Smooth muscle cell of the brain vasculature (primary cell): ENCODE measurements at regions not wholly inside any gene's neighbourhood (a gene's known extent, or its start where the extent isn't known, plus 50 kb on each side); places are given as distances from the start of the nearest gene placed in this dataset.
A peak's percentile ranks its signal among the peaks of the same experiment; 100 is the strongest.
"Not testable (repeated sequence)": the region's sequence is repeated elsewhere in the genome, so short reads cannot be mapped to it uniquely, and the experiment has no call there.

Experiments used
- DNase-seq: peaks from one replicate; pipeline ENCODE4 v3.0.0-alpha.2; 2012; ENCODE audit warnings: low read depth, low spot score

DNA sequence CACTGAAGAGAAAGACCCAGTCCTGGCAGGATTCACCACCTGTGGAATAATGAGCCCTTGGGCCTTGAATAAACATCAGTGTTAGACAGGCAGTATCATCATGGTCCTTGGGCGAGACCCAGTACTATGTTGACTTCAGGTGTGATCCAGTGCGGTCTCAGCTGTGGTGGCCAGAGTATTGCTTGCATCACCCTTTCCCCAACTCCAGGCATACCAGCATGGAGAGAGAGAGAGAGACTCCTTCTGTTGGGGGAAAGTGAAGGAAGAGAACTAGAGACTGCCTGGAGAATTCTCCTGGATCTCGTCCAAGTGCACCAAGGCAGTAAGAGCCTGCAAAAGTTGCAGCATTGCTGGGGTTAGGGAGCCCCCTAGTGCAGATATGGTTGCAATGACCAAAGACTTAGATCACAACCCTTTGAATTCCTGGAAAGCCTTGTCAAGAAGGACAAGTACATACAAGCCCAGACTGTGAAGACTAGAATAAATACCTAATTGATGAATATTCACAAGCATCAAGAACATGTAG is 61.1 kb upstream of the VAMP7 start:
- peak; percentile 55 for DNase-seq

DNA sequence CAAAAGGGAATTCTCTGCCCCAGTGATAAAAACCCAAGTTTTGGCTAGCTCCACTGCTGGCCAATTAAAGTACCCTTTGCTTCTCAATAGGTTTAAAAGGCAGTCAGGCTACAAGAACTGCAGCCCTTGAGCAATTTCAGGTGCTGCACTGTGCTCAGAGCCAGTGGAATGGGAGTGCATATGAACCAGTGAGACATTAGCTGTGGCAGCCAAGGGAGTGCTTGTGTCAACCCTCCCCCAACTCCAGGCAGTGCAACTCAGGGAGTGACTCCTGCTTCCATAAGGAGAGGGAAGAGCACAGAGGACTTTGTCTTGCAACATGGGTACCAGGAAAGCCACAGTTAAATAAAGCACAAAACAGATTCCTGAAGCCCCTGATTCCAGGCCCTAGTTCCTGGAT is 61.6 kb upstream of the VAMP7 start:
- DNase-seq: no peak

DNA sequence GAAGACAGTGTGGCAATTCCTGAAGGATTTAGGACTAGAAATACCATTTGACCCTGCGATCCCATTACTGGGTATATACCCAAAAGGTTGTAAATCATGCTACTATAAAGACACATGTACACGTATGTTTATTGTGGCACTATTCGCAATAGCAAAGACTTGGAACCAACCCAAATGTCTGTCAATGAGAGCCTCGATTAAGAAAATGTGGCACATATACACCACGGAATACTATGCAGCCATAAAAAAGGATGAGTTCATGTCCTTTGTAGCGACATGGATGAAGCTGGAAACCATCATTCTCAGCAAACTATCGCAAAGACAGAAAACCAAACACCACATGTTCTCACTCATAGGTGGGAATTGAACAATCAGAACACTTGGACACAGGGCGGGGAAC is 66.8 kb upstream of the VAMP7 start:
- DNase-seq: not testable (repeated sequence)

DNA sequence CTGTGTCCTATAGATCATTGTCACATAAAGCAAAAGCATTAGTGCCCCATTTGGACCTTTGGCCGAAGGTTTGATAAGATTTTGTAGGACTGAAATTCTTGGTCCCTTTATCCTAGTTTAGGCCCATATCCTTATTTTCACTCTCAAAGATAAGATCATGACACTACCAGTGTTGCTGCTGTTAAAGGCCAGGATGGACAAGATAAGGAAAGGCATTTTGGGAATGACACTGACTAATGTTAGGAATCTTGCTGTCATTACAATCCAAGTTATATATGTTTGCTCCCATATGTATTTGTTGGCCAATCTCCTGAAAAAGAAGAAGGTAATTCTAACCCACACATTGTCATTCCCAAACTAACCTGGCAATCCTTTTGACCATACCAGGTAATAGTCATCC is 101.3 kb upstream of the VAMP7 start:
- no peak for DNase-seq

DNA sequence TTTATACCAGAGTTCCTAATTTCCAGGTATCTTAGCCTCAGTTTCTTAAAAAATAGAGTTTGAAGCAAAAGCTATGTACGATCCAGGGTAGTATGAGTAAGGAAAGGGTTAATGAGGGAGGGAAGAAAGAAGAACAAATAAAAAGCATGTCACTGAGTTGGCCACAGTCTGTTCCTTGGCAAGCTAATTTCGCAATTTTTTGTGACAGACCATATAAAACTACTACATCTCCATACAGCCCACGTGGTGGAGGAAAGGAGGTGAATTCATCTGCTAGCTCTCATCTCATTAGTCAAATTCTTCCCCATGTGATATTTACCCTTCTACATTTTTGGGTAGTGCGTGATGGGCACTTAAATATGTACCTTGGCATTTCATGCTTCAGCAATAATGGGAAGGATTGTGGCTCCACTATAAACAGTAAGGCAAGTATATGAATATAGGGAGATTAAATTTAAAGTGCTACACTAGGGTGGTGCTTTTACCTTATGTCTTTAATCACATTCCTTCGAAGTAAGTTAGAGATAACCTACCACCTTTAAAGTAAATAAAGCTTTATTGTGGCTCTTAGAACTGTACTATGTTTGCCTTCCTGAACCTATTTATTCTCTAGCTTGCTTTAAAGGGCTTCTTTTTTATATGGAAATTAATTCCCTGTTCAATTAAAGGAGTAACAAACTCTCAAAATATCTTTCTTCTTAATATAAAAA is 102.1 kb upstream of the VAMP7 start:
- no peak for DNase-seq

DNA sequence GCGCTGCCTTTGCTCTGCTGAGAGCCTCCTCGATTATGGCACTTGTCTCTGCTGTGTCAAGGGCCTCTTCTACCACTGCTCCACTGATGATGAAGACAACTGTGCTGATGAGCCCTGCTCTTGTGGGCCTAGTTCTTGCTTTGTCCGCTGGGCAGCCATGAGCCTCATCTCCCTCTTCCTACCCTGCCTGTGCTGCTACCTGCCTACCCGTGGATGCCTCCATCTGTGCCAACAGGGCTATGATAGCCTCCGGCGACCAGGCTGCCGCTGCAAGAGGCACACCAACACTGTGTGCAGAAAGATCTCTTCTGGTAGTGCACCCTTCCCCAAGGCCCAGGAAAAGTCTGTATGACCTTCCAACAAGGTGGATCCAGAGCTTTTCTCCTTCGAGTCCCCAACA is 106.8 kb upstream of the VAMP7 start:
- DNase-seq: no peak

DNA sequence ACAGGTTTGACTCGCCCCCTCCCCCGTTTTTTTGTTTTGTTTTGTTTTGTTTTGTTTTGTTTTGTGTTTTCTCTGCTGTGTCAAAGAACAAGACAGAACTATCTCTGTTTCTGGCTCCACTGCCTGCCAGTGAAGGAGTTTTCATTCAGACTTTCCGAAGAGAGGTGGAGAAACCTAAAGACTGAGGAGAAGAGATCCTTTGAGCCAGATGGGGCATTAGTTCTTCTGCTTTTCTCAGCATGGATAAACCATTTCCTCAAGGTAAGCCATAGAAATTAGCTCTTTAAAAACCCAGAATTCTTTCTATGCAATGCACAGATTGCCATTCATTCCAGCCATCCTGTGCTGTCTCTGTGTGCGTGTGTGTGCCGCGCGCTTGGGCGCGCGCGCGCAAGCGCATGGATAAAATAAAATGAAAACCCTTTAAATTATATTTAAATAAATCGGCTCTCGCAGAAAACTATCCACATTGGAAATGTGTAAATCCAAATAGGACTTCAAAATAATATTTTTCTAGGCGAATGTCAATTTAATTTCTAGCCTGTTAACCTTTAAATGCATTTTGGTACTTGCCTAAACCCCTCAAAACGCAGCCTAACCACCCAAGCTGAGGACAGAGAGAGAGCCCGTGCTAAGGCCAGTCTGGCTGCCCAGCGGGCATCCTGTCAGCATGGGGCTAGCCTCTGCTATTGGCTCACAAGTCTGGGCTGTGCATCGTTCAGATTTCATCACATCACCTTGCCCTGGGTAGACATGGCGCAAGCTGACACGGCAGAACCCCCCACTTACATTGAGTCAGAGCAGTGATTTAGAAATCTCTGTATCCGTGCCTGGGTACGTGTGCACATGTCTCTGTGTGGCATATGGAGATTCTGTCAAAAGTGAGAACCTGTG is 113.0 kb upstream of the VAMP7 start:
- DNase-seq: no peak

DNA sequence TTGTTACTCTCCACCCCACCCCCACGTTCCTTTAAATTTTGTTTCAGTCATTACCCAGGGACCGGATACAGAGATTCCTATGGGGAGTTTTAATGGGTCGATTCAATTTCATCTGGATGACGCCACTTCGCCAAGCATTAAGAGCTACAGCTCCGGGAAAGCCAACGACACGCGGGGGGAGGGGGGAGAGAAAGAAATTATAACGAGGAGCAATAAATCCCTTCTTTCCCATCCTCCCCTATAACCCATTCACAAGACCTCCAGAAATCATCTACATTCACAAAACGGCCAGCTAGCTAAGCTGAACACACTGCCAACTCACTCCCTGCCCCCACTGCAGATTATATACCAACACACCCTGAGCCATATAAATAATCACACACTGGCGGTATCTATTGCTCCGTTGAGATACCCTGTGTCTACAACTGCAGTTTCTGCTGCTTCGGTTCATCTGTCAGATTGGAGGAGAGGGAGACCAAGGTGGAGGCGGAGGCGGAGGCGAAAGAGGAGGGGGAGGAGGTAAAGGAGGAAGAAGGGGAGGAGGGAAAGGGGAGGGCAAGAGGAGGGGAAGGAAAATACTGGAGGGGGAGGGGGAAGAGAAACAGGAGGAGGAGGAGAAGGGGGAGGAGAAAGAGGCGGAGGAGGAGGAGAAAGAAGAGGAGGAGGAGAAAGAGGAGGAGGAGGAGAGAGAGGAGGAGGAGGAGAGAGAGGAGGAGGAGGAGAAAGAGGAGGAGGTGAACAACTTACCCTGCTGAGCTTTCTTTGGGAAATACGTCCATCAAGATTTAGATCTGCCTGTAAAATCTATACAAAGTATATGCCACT is 113.9 kb upstream of the VAMP7 start:
- peak; percentile 24 for DNase-seq

DNA sequence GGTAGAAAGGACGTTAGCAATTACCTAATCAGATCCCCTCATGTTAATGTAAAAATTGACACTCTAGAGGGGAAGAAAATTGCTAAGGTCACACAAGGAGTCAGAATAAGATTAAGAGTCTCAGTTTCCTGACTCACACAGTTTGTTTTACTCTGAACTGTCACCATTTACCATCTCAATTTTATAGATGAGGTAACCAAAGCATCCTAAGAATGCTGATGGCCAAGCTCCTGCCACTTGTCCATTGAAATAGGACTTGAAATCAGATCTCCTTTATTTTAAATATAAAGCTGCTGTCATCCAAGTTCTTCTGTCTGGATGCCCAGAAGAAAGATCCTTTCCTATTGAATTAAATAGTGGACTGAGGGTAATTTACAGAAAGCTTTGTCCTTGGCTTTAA is 114.8 kb upstream of the VAMP7 start:
- DNase-seq: no peak

DNA sequence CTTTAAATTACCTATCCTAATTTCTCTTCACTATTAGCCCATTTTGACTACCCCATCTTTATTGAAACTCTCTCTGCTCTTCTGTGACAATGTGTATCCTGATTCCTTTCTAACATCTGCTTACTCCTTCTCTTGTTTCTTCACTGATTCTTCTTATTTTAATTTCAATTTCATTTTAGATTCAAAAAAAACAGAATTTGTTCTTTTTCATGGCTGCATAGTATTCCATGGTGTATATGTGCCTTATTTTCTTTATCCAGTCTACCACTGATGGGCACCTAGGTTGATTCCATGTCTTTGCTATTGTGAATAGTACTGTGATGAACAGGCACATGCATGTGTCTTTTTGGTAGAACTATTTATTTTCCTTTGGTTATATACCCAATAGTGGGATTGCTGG is 120.0 kb upstream of the VAMP7 start:
- no peak for DNase-seq

DNA sequence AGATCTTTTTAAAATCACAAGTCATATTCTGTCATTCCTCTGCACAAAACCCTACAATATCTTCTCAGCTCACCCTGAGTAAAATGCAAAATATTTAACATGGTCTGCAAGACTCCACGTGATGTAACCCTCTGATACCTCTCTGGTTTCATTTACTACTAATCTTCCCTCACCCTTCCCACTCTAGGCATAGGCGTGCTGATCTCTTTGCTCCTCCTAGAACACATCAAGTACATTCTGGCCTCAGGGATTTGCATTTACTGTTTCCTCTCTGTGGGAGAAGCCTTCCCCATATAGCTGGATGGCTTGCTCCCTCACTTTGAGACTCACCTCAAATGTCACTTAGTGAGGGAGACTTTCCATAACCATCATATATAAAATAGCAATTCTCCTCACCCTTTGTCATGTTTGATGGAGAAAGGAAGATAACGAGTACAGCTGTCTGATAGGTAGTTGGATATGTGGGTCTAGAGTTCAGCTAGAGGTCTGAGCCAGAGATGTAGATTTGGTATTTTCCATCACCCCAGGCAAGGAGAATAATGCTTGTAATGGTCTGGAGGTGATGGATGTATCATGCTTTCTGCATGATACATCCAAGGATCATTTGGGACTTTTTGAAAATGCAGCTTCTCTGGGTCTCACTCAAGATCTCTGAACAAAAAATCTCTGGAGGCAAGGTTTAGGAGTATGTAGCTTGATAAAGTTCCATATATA is 123.9 kb upstream of the VAMP7 start:
- no peak for DNase-seq

DNA sequence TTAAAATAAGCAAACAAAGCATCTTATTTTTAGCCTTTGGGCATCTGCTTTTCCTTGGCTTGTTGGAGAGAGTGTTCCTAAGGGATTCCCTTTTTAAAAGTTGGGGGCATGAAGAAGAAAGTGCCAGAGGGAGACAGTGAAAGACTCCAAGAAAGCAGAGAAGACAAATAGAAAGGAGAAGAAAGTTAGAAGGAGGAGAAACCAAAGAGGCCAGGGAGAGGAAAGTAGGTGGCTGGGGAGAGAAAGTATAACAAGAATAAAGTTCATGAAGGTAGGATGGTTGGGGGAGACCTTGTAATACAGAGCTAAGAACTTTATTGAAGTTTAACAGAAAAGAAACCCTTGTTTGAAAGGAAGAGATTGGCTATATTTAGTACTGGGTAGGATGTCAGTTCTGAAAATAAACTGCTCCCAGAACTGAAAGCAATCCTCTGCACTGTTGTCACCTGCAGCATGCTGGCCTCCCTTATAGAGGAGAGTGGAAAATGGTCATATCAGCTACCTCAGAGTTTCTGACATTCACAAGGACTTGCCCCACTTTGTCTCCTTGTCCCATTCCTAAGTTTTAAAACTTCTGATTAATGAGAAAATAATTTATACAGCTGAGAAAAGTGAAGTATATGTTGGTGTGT is 125.3 kb upstream of the VAMP7 start:
- DNase-seq: no peak

DNA sequence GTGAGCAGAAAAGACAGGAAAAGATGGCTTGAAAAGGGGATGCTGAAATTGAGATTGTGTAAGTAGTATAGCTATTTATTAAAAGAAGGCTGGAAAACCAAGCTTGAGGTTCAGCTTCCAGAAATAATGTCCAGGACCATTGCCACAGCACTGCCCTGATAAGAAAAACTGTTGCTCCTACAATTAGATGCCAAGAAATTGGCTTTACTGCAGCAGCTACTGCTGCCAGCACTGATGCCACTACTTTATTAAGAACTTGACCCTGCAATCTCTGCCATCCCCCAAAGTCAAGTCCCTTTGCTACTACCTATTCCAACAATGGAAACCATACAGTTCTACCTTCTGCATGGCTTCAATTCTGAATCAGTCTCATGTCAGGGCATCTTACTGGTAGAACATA is 130.0 kb upstream of the VAMP7 start:
- no peak for DNase-seq

DNA sequence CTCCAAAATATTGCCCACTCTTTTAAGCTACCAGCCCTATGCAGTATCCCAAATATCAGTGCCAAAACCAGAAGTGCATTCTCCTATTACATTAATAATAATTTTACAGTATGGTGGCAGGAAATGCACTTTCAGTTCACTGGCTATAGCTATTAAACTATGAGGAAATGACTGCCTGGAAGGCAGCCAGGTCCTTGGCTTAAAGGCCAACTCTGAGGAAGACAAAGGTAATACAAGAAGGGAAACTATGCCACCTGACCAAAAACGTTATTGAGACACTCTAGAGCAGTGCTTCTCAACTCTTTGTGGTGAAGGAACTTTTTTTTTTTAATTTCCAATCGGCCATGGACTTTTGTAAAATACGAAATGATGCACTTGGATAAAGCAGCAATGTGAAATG is 133.6 kb upstream of the VAMP7 start:
- no peak for DNase-seq

DNA sequence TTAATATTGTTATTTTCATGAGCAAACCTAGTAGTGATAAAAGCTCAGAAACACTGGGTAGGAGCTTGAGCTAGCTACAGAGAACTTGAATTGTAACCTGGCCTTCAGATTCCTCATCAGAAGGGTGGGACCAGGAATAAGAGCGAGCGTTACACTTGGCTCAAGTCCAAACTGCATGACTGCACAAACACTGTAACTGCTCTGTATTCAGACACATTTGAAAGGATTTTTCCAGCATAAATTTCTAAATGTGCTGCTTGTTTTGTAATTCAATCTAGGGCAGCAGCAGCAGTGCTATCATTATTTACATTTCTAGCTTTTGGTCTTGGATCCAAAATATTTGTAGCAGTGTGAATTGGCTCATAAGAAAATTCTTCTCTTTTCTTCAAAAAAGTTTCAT is 133.0 kb upstream of the TMLHE start:
- DNase-seq: no peak

DNA sequence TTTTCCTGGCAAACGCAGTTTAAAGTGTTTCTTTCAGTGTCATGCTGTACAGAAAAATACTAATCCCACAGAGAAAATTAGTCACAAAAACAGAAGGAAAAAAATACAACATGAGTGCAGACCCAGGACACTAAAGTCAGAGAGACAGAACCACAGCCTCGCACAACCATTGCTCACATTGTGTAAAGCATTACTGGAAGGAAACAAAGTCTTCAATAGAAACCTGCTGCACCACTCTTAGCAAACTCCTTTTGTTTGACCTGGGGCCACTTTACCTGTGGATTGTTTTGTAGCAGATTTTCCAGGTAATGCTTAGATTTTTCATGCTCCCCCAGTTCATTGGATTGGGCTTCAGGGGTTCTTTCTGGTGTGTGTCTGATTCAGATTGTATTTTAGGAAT is 131.8 kb upstream of the TMLHE start:
- no peak for DNase-seq

DNA sequence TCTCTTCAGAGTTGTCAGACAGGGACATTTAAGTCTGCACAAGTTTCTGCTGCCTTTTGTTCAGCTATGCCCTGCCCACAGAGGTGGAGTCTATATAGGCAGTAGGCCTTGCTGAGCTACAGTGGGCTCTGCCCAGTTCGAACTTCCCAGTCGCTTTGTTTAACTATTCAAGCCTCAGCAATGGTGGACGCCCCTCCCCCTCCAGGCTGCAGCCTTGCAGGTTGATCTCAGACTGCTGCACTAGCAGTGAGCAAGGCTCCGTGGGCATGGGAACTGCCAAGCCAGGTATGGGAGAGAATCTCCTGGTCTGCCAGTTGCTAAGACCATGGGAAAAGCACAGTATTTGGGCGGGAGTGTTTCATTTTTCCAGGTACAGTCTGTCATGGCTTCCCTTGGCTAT is 115.6 kb upstream of the TMLHE start:
- DNase-seq: not testable (repeated sequence)

DNA sequence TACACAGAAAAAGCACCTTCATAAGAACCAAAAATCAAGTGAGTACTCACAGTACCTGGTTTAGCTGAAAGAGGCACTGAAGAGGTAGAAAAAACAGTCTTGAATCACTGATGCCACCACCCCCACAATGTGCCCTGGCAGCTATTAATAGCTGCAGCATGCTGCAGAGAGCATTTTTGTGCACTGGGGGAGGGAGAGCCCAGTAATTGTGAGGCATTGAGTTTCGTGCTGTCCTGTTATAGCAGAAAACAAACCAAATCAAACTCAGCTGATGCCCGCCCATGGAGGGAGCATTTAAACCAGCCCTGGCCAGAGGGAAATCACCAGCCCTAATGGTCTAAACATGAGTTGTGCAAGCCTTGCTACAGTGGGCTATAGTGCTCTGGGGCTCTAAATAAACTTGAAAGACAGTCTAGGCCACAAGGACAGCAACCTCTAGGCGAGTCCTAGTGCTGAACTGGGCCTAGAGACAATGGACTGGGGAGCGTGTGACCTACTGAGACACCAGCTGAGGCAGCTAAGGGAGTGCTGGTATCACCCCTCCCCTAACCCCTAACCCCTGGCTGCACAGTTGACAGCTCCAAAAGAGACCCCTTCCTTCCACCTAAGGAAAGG is 106.3 kb upstream of the TMLHE start:
- no peak for DNase-seq

DNA sequence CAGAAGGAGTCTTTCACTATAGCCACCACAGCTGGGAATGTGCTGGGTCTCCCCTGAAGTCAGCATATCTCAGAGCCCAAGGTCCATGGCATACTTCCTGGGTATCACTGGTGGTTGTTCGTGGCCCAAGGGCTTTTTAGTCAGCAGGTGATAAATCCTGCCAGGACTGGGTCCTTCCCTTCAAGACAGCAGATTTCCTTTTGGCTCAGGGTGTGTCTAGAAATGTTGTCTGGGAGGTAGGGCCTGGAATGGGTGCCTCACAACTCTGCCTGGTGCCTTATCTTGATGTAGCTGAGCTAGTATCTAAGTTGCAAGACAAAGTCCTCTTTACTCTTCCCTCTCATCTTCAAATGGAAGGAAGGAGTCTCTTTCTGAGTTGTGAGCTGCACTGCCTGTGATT is 102.4 kb upstream of the TMLHE start:
- DNase-seq: no peak

DNA sequence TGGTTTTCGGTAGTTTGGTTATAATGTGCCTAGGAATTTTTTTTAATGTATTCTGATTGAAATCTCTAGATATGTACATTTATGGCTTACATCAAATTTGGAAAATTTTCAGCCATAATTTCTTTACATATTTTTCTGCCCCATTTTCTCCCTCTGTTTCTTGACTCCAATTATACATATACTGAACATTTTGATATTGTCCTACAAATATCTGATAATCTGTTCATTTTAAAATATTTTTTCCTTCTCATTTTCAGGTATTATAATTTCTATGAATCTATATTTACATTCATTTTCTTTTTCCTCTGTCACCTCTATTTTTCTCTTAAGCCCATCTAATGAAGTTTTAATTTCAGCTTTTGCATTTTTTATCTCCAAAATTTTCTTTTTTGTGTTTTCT is 82.7 kb upstream of the TMLHE start:
- no peak for DNase-seq

DNA sequence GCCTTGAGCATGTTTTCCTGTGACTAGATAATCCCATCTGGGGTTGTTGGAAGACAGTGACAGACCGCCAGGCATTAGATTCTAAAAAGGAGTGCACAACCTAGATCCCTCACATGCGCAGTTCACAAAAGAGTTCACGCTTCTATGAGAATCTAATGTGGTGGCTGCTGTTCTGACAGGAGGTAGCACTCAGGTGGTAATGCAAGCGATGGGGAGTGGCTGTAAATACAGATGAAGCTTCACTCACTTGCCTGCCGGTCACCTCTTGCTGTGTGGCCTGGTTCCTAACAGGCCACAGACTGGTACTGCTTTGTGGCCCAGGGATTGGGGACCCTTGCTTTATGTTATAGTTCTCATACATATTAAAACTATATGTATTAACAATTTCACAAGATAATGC is 81.9 kb upstream of the TMLHE start:
- DNase-seq: no peak
